ENCODE measurements at regions not wholly inside any gene's neighbourhood (a gene's known extent, or its start where the extent isn't known, plus 50 kb on each side); places are given as distances from the start of the nearest gene placed in this dataset.

- Histone ChIP-seq H3K4me3 (no peak overlapping the region), H3K36me3 (no peaks in the 10 kb centered on the region), H3K27me3 (replicated peaks in 1 of 7) (no peaks in the 10 kb centered on the region), H3K9me3 (no peaks in the 10 kb centered on the region), H3K4me1 (no peaks in the 10 kb centered on the region), H3K27ac (no peak overlapping the region)
- TF ChIP-seq CTCF (IDR thresholded peaks at IDR 0.05 in 8 of 11, conservative IDR thresholded peaks at IDR 0.05 in 3 of 11) (no peak), POLR2AphosphoS5 (IDR thresholded peaks at IDR 0.05) (no peak), POLR2A (IDR thresholded peaks at IDR 0.05) (no peak)
- WGBS, 5 donors = 0 to 44% (median 0%) methylated on average over 1 of the region's 1 CpG
- no peak for DNase-seq
- intact Hi-C loops (cut with DNase I; ENCODE audit: low total_unique reads) = no loop called here
These were observed 427.5 kb downstream of the PIK3R1 start for GRCh38 chr5:68643064-68643463.

GRCh38 chr5:68644971-68645370, 429.4 kb downstream of the PIK3R1 start:
- Histone ChIP-seq H3K4me3 (no peak overlapping the region), H3K9me3 (no peaks in the 10 kb centered on the region), H3K27ac (no peak overlapping the region), H3K36me3 (no peaks in the 10 kb centered on the region), H3K27me3 (replicated peaks in 1 of 7) (no peaks in the 10 kb centered on the region), H3K4me1 (no peaks in the 10 kb centered on the region)
- TF ChIP-seq CTCF (IDR thresholded peaks at IDR 0.05 in 8 of 11, conservative IDR thresholded peaks at IDR 0.05 in 3 of 11) = no peak
- no peak for TF ChIP-seq POLR2A (IDR thresholded peaks at IDR 0.05)
- TF ChIP-seq POLR2AphosphoS5 (IDR thresholded peaks at IDR 0.05) = no peak
- WGBS, 5 donors = 65 to 77% (median 71%) methylated on average over 3 of the region's 3 CpGs
- no peak for DNase-seq
- intact Hi-C loops (cut with DNase I; ENCODE audit: low total_unique reads) = no loop called here

- WGBS, 5 donors = 59 to 88% (median 74%) methylated on average over 1 of the region's 1 CpG
- no peak overlapping the region for H3K4me3 ChIP-seq
- H3K27me3 ChIP-seq (replicated peaks in 1 of 7) = no peaks in the 10 kb centered on the region
- no peaks in the 10 kb centered on the region for H3K9me3 ChIP-seq
- H3K27ac ChIP-seq = no peak overlapping the region
- no peaks in the 10 kb centered on the region for H3K36me3 ChIP-seq
- no peak for DNase-seq
- intact Hi-C loops (cut with DNase I; ENCODE audit: low total_unique reads) = no loop called here
- no peak for TF ChIP-seq CTCF (IDR thresholded peaks at IDR 0.05 in 8 of 11, conservative IDR thresholded peaks at IDR 0.05 in 3 of 11)
- no peak for TF ChIP-seq POLR2A (IDR thresholded peaks at IDR 0.05)
- TF ChIP-seq POLR2AphosphoS5 (IDR thresholded peaks at IDR 0.05) = no peak
- H3K4me1 ChIP-seq = no peaks in the 10 kb centered on the region
These were observed 430.6 kb downstream of the PIK3R1 start for GRCh38 chr5:68646144-68646543.

- no peaks in the 10 kb centered on the region for H3K36me3 ChIP-seq
- H3K9me3 ChIP-seq = no peaks in the 10 kb centered on the region
- H3K4me3 ChIP-seq = no peak overlapping the region
- DNase-seq = no peak
- no peak for TF ChIP-seq CTCF (IDR thresholded peaks at IDR 0.05 in 8 of 11, conservative IDR thresholded peaks at IDR 0.05 in 3 of 11)
- no peak for TF ChIP-seq POLR2A (IDR thresholded peaks at IDR 0.05)
- TF ChIP-seq POLR2AphosphoS5 (IDR thresholded peaks at IDR 0.05) = no peak
- H3K27me3 ChIP-seq (replicated peaks in 1 of 7) = no peaks in the 10 kb centered on the region
- H3K4me1 ChIP-seq = no peaks in the 10 kb centered on the region
- intact Hi-C loops (cut with DNase I; ENCODE audit: low total_unique reads) = no loop called here
- 88 to 96% (median 93%) methylated on average over 3 of the region's 3 CpGs for WGBS, 5 donors
- H3K27ac ChIP-seq = no peak overlapping the region
These were observed 432.2 kb downstream of the PIK3R1 start for GRCh38 chr5:68647743-68648142.
